ENCODE measurements at regions not wholly inside any gene's neighbourhood (a gene's known extent, or its start where the extent isn't known, plus 50 kb on each side); places are given as distances from the start of the nearest gene placed in this dataset.

- no peak overlapping the region for H3K4me3 ChIP-seq (ENCODE audit: low read length)
- no peaks in the 10 kb centered on the region for H3K27me3 ChIP-seq (ENCODE audit: insufficient read depth, low read depth, low read length)
- no peak overlapping the region for H2AFZ ChIP-seq (ENCODE audit: low read depth, low read length)
- TF ChIP-seq POLR2AphosphoS5 (IDR thresholded peaks at IDR 0.05) (no peak), RAD21 (conservative IDR thresholded peaks at IDR 0.05) (no peak), EZH2 (IDR thresholded peaks at IDR 0.05; ENCODE audit: borderline replicate concordance, insufficient read depth, low read length, poor library complexity, severe bottlenecking) (no peak), REST (IDR thresholded peaks at IDR 0.05; ENCODE audit: borderline replicate concordance) (no peak), TAF1 (IDR thresholded peaks at IDR 0.05; ENCODE audit: low read depth) (no peak), SMC3 (conservative IDR thresholded peaks at IDR 0.05; ENCODE audit: poor library complexity) (no peak), EP300 (conservative IDR thresholded peaks at IDR 0.05; ENCODE audit: poor library complexity, severe bottlenecking) (no peak), CTCF (IDR thresholded peaks at IDR 0.05; ENCODE audit: poor library complexity, severe bottlenecking) (no peak), MXI1 (conservative IDR thresholded peaks at IDR 0.05; ENCODE audit: poor library complexity, severe bottlenecking) (no peak)
- H4K20me1 ChIP-seq (ENCODE audit: insufficient read depth) = no peaks in the 10 kb centered on the region
- H3K4me2 ChIP-seq (ENCODE audit: low read length) = no peak overlapping the region
- no peaks in the 10 kb centered on the region for H3K79me2 ChIP-seq (replicated peaks; ENCODE audit: insufficient read depth, low read length)
- no peaks in the 10 kb centered on the region for H3K36me3 ChIP-seq (ENCODE audit: insufficient read depth, low read length)
- H3K9ac ChIP-seq (ENCODE audit: low read length) = no peak overlapping the region
- H3K27ac ChIP-seq (ENCODE audit: low read length) = no peak overlapping the region
- no peaks in the 10 kb centered on the region for H3F3A ChIP-seq (ENCODE audit: insufficient read depth, low read length, poor library complexity, severe bottlenecking)
- no peaks in the 10 kb centered on the region for H3K9me3 ChIP-seq (ENCODE audit: low read length)
- H3K9me2 ChIP-seq (ENCODE audit: insufficient read depth, low read length) = no peaks in the 10 kb centered on the region
Observed at GRCh38 chr20:17883592-17884306, 84.8 kb downstream of the SNX5 start.

- H3K27ac ChIP-seq (ENCODE audit: low read length) = no peak overlapping the region
- H3K4me2 ChIP-seq (ENCODE audit: low read length) = no peak overlapping the region
- no peak overlapping the region for H2AFZ ChIP-seq (ENCODE audit: low read depth, low read length)
- H3K9me2 ChIP-seq (ENCODE audit: insufficient read depth, low read length) = no peaks in the 10 kb centered on the region
- no peaks in the 10 kb centered on the region for H3K9me3 ChIP-seq (ENCODE audit: low read length)
- no peaks in the 10 kb centered on the region for H3K27me3 ChIP-seq (ENCODE audit: insufficient read depth, low read depth, low read length)
- TF ChIP-seq REST (IDR thresholded peaks at IDR 0.05; ENCODE audit: borderline replicate concordance) (no peak), TAF1 (IDR thresholded peaks at IDR 0.05; ENCODE audit: low read depth) (no peak), CTCF (IDR thresholded peaks at IDR 0.05; ENCODE audit: poor library complexity, severe bottlenecking) (no peak), POLR2AphosphoS5 (IDR thresholded peaks at IDR 0.05) (no peak), EP300 (conservative IDR thresholded peaks at IDR 0.05; ENCODE audit: poor library complexity, severe bottlenecking) (no peak), MXI1 (conservative IDR thresholded peaks at IDR 0.05; ENCODE audit: poor library complexity, severe bottlenecking) (no peak)
- no peaks in the 10 kb centered on the region for H3K36me3 ChIP-seq (ENCODE audit: insufficient read depth, low read length)
- H3K4me3 ChIP-seq (ENCODE audit: low read length) = no peak overlapping the region
- H4K20me1 ChIP-seq (ENCODE audit: insufficient read depth) = no peaks in the 10 kb centered on the region
- H3K79me2 ChIP-seq (replicated peaks; ENCODE audit: insufficient read depth, low read length) = no peaks in the 10 kb centered on the region
- no peak overlapping the region for H3K9ac ChIP-seq (ENCODE audit: low read length)
- no peaks in the 10 kb centered on the region for H3F3A ChIP-seq (ENCODE audit: insufficient read depth, low read length, poor library complexity, severe bottlenecking)
Observed at GRCh38 chr20:17882834-17883591, 85.6 kb downstream of the SNX5 start.

Measured in neural cell (in vitro differentiated cells).